Tibial artery (tissue), 4 donors: ENCODE measurements at regions not wholly inside any gene's neighbourhood (a gene's known extent, or its start where the extent isn't known, plus 50 kb on each side); places are given as distances from the start of the nearest gene placed in this dataset.

Source experiments
- DNase-seq, 2 donors: peaks; one replicate each; pipeline ENCODE4 v3.0.0-alpha.2; 2019
- H3K27ac ChIP-seq, 2 donors: fragments of 200-600 bp; sonication (generic) in 1 of 2; 1 replicate in 1 of 2; 2 replicates in 1 of 2; pipeline ENCODE4 v1.5.1; 2018 to 2019; ENCODE audit warnings: mild to moderate bottlenecking in 1 of 2
- H3K27me3 ChIP-seq, 2 donors: fragments of 200-600 bp; sonication (generic) in 1 of 2; one replicate each; pipeline versions ENCODE4 v1.5.1 to v1.6.0; 2016 to 2019
- H3K36me3 ChIP-seq, 3 donors: fragments of 200-600 bp; sonication (generic) in 2 of 3; one replicate each; pipeline ENCODE4 v1.5.1; 2016 to 2019; ENCODE audit warnings: mild to moderate bottlenecking in 2 of 3
- H3K4me1 ChIP-seq, 4 donors: fragments of 200-600 bp; sonication (generic) in 2 of 4; 1 replicate in 3 of 4; 2 replicates in 1 of 4; pipeline ENCODE4 v1.5.1; 2016 to 2019
- H3K4me3 ChIP-seq, 2 donors: fragments of 200-600 bp; sonication (generic) in 1 of 2; 1 replicate in 1 of 2; 2 replicates in 1 of 2; pipeline ENCODE4 v1.5.1; 2018 to 2019; ENCODE audit warnings: mild to moderate bottlenecking in 2 of 2
- H3K9me3 ChIP-seq, 3 donors: fragments of 200-600 bp; sonication (generic) in 1 of 3; one replicate each; pipeline ENCODE4 v1.5.1; 2016 to 2019
- intact Hi-C: fragments of 100-400 bp; cut with DNase I; formaldehyde crosslinking; loops from one replicate; pipeline ENCODE4 v1.15.0; 2023; ENCODE audit warnings: low total_unique reads
- TF ChIP-seq, protein P1 (sequence below), 2 experiments: fragments of 200-600 bp in 1 of 2; fragments of 450-650 bp in 1 of 2; IDR thresholded peaks; one replicate each; pipeline ENCODE4 v1.5.1; 2017 to 2019; ENCODE audit warnings: antibody characterized with exemption in 2 of 2, mild to moderate bottlenecking in 1 of 2, moderate library complexity in 1 of 2

DNA sequence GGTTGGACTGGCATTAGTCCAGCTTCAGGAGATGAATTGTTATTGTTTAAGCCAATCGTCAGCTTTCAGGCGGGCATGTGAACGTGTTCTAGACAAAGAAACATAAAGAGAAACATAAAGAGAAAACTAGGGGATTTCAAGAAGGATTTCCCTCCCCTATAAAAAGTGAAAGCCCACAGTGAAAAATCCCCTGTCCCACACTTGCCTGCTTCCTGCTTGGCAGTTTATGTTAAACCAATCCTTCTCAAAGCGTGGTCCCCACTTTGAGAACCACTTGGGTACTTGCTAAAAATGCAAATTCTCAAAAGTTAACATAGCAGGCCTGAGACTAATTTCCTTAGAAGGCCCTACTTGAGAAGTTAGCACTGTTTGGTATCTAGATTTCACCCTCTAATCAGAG, 293.0 kb upstream of the SOX14 start:
- H3K4me1 ChIP-seq = no peaks in the 10 kb centered on the region
- intact Hi-C loops = no loop called here
- TF ChIP-seq, protein P1, sequence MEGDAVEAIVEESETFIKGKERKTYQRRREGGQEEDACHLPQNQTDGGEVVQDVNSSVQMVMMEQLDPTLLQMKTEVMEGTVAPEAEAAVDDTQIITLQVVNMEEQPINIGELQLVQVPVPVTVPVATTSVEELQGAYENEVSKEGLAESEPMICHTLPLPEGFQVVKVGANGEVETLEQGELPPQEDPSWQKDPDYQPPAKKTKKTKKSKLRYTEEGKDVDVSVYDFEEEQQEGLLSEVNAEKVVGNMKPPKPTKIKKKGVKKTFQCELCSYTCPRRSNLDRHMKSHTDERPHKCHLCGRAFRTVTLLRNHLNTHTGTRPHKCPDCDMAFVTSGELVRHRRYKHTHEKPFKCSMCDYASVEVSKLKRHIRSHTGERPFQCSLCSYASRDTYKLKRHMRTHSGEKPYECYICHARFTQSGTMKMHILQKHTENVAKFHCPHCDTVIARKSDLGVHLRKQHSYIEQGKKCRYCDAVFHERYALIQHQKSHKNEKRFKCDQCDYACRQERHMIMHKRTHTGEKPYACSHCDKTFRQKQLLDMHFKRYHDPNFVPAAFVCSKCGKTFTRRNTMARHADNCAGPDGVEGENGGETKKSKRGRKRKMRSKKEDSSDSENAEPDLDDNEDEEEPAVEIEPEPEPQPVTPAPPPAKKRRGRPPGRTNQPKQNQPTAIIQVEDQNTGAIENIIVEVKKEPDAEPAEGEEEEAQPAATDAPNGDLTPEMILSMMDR (IDR thresholded peaks at IDR 0.05) = no peak
- H3K27me3 ChIP-seq = no peaks in the 10 kb centered on the region
- H3K4me3 ChIP-seq = no peak overlapping the region
- H3K9me3 ChIP-seq = no peaks in the 10 kb centered on the region
- DNase-seq = no peak
- H3K36me3 ChIP-seq = no peaks in the 10 kb centered on the region
- H3K27ac ChIP-seq = no peak overlapping the region

- Histone ChIP-seq H3K4me3 (no peak overlapping the region), H3K36me3 (no peaks in the 10 kb centered on the region), H3K9me3 (no peaks in the 10 kb centered on the region), H3K4me1 (no peaks in the 10 kb centered on the region), H3K27me3 (no peaks in the 10 kb centered on the region), H3K27ac (no peak overlapping the region)
- intact Hi-C loops = no loop called here
- DNase-seq = no peak
- TF ChIP-seq, protein P1 (IDR thresholded peaks at IDR 0.05) = no peak
These were observed 292.4 kb upstream of the SOX14 start for GRCh38 chr3:137471558-137472204.

DNA sequence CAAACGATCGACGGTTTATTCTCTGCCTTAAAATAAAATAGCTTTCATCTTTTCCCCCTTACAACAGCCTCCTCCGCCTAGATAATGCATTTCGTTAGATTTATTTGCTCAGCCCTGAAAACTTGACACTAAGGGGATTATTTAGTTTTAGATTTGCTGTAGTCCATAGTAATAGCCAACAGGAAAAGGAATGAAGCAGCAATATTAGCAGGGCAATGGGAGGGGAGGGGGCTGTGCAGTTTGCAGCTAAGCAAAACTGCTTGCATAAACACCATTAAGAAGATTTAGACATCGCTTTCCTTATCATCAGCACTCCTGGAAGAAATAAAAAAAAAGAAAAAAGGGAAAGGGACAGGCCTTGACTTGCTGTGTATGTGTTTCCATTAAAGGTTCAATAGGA, 286.5 kb upstream of the SOX14 start:
- H3K36me3 ChIP-seq = no peaks in the 10 kb centered on the region
- TF ChIP-seq, protein P1 (IDR thresholded peaks at IDR 0.05) = no peak
- H3K27ac ChIP-seq = no peak overlapping the region
- intact Hi-C loops = no loop called here
- H3K9me3 ChIP-seq = peaks cover 0 to 12% (median 0%) of the 10 kb centered on the region in 3 donors
- H3K27me3 ChIP-seq = no peaks in the 10 kb centered on the region
- no peak for DNase-seq
- no peak overlapping the region for H3K4me3 ChIP-seq
- no peaks in the 10 kb centered on the region for H3K4me1 ChIP-seq

GRCh38 chr3:137509354-137510045, 254.6 kb upstream of the SOX14 start:
- H3K4me3 ChIP-seq = no peak overlapping the region
- TF ChIP-seq, protein P1 (IDR thresholded peaks at IDR 0.05) = no peak
- DNase-seq = no peak
- H3K27me3 ChIP-seq = no peaks in the 10 kb centered on the region
- no peak overlapping the region for H3K27ac ChIP-seq
- no peaks in the 10 kb centered on the region for H3K9me3 ChIP-seq
- no peaks in the 10 kb centered on the region for H3K36me3 ChIP-seq
- H3K4me1 ChIP-seq = no peaks in the 10 kb centered on the region
- intact Hi-C loops = no loop called here

GRCh38 chr3:137511655-137512054, 252.5 kb upstream of the SOX14 start:
- no peaks in the 10 kb centered on the region for H3K4me1 ChIP-seq
- TF ChIP-seq, protein P1 (IDR thresholded peaks at IDR 0.05) = no peak
- no peak overlapping the region for H3K27ac ChIP-seq
- DNase-seq = no peak
- intact Hi-C loops = no loop called here
- no peak overlapping the region for H3K4me3 ChIP-seq
- H3K27me3 ChIP-seq = no peaks in the 10 kb centered on the region
- no peaks in the 10 kb centered on the region for H3K36me3 ChIP-seq
- no peaks in the 10 kb centered on the region for H3K9me3 ChIP-seq
